ENCODE measurements at regions not wholly inside any gene's neighbourhood (a gene's known extent, or its start where the extent isn't known, plus 50 kb on each side); places are given as distances from the start of the nearest gene placed in this dataset.

GRCh38 chr3:64958199-64958843 is 270.5 kb upstream of the ADAMTS9 start:
- no peak for DNase-seq (ENCODE audit: low read depth in 1 of 2, low spot score in 2 of 2)
- H3K4me1 ChIP-seq (replicated peaks), result no peaks in the 10 kb centered on the region
- H3K9me3 ChIP-seq (replicated peaks), result no peaks in the 10 kb centered on the region
- H3K36me3 ChIP-seq, result no peaks in the 10 kb centered on the region
- no peak overlapping the region for H3K27ac ChIP-seq
- no peaks in the 10 kb centered on the region for H3K27me3 ChIP-seq (replicated peaks)
- no peak overlapping the region for H3K4me3 ChIP-seq

GRCh38 chr3:64957408-64958198 is 269.8 kb upstream of the ADAMTS9 start:
- no peak for DNase-seq (ENCODE audit: low read depth in 1 of 2, low spot score in 2 of 2)
- H3K4me1 ChIP-seq (replicated peaks), result no peaks in the 10 kb centered on the region
- H3K36me3 ChIP-seq, result no peaks in the 10 kb centered on the region
- no peaks in the 10 kb centered on the region for H3K27me3 ChIP-seq (replicated peaks)
- H3K27ac ChIP-seq, result no peak overlapping the region
- no peaks in the 10 kb centered on the region for H3K9me3 ChIP-seq (replicated peaks)
- no peak overlapping the region for H3K4me3 ChIP-seq

- Histone ChIP-seq H3K27ac (no peak overlapping the region), H3K4me3 (no peak overlapping the region), H3K9me3 (replicated peaks) (no peaks in the 10 kb centered on the region), H3K36me3 (no peaks in the 10 kb centered on the region), H3K4me1 (replicated peaks) (no peaks in the 10 kb centered on the region), H3K27me3 (replicated peaks) (no peaks in the 10 kb centered on the region)
- no peak for DNase-seq (ENCODE audit: low read depth in 1 of 2, low spot score in 2 of 2)
Measured at GRCh38 chr3:64956711-64957325, 269.0 kb upstream of the ADAMTS9 start.

GRCh38 chr3:64954995-64955636 is 267.3 kb upstream of the ADAMTS9 start:
- DNase-seq (ENCODE audit: low read depth in 1 of 2, low spot score in 2 of 2), result no peak
- Histone ChIP-seq H3K9me3 (replicated peaks) (no peaks in the 10 kb centered on the region), H3K4me3 (no peak overlapping the region), H3K27ac (no peak overlapping the region), H3K4me1 (replicated peaks) (no peaks in the 10 kb centered on the region), H3K27me3 (replicated peaks) (no peaks in the 10 kb centered on the region), H3K36me3 (no peaks in the 10 kb centered on the region)

GRCh38 chr3:64945171-64945729 is 257.4 kb upstream of the ADAMTS9 start:
- DNase-seq (ENCODE audit: low read depth in 1 of 2, low spot score in 2 of 2), result no peak
- H3K4me1 ChIP-seq (replicated peaks), result no peaks in the 10 kb centered on the region
- H3K27me3 ChIP-seq (replicated peaks), result no peaks in the 10 kb centered on the region
- no peaks in the 10 kb centered on the region for H3K36me3 ChIP-seq
- H3K27ac ChIP-seq, result no peak overlapping the region
- no peak overlapping the region for H3K4me3 ChIP-seq
- no peaks in the 10 kb centered on the region for H3K9me3 ChIP-seq (replicated peaks)

- Histone ChIP-seq H3K27me3 (replicated peaks) (no peaks in the 10 kb centered on the region), H3K27ac (no peak overlapping the region), H3K9me3 (replicated peaks) (no peaks in the 10 kb centered on the region), H3K36me3 (no peaks in the 10 kb centered on the region), H3K4me1 (replicated peaks) (no peaks in the 10 kb centered on the region), H3K4me3 (no peak overlapping the region)
- DNase-seq (ENCODE audit: low read depth in 1 of 2, low spot score in 2 of 2), result no peak
Measured at GRCh38 chr3:64943866-64944265, 256.1 kb upstream of the ADAMTS9 start.

GRCh38 chr3:64940596-64941348 is 253.0 kb upstream of the ADAMTS9 start:
- DNase-seq (ENCODE audit: low read depth in 1 of 2, low spot score in 2 of 2), result no peak
- H3K36me3 ChIP-seq, result no peaks in the 10 kb centered on the region
- no peak overlapping the region for H3K4me3 ChIP-seq
- H3K4me1 ChIP-seq (replicated peaks), result no peaks in the 10 kb centered on the region
- H3K27me3 ChIP-seq (replicated peaks), result no peaks in the 10 kb centered on the region
- H3K9me3 ChIP-seq (replicated peaks), result no peaks in the 10 kb centered on the region
- no peak overlapping the region for H3K27ac ChIP-seq

GRCh38 chr3:64939747-64940450 is 252.1 kb upstream of the ADAMTS9 start:
- H3K27ac ChIP-seq, result no peak overlapping the region
- H3K36me3 ChIP-seq, result no peaks in the 10 kb centered on the region
- H3K9me3 ChIP-seq (replicated peaks), result no peaks in the 10 kb centered on the region
- no peaks in the 10 kb centered on the region for H3K27me3 ChIP-seq (replicated peaks)
- no peak for DNase-seq (ENCODE audit: low read depth in 1 of 2, low spot score in 2 of 2)
- H3K4me3 ChIP-seq, result no peak overlapping the region
- no peaks in the 10 kb centered on the region for H3K4me1 ChIP-seq (replicated peaks)

GRCh38 chr3:64939309-64939708 is 251.5 kb upstream of the ADAMTS9 start:
- Histone ChIP-seq H3K27me3 (replicated peaks) (no peaks in the 10 kb centered on the region), H3K27ac (no peak overlapping the region), H3K9me3 (replicated peaks) (no peaks in the 10 kb centered on the region), H3K4me3 (no peak overlapping the region), H3K36me3 (no peaks in the 10 kb centered on the region), H3K4me1 (replicated peaks) (no peaks in the 10 kb centered on the region)
- no peak for DNase-seq (ENCODE audit: low read depth in 1 of 2, low spot score in 2 of 2)

GRCh38 chr3:64936556-64936955 is 248.8 kb upstream of the ADAMTS9 start:
- DNase-seq (ENCODE audit: low read depth in 1 of 2, low spot score in 2 of 2), result no peak
- no peaks in the 10 kb centered on the region for H3K4me1 ChIP-seq (replicated peaks)
- H3K27ac ChIP-seq, result no peak overlapping the region

GRCh38 chr3:64935971-64936370 is 248.2 kb upstream of the ADAMTS9 start:
- H3K4me1 ChIP-seq (replicated peaks), result no peaks in the 10 kb centered on the region
- DNase-seq (ENCODE audit: low read depth in 1 of 2, low spot score in 2 of 2), result no peak
- H3K36me3 ChIP-seq, result no peaks in the 10 kb centered on the region
- no peaks in the 10 kb centered on the region for H3K27me3 ChIP-seq (replicated peaks)
- no peaks in the 10 kb centered on the region for H3K9me3 ChIP-seq (replicated peaks)
- H3K27ac ChIP-seq, result no peak overlapping the region
- no peak overlapping the region for H3K4me3 ChIP-seq

More at GRCh38 chr3:64936556-64936955, 248.8 kb upstream of the ADAMTS9 start:
- Histone ChIP-seq H3K4me3 (no peak overlapping the region), H3K36me3 (no peaks in the 10 kb centered on the region), H3K9me3 (replicated peaks) (no peaks in the 10 kb centered on the region), H3K27me3 (replicated peaks) (no peaks in the 10 kb centered on the region)

GRCh38 chr3:64932666-64933342 is 245.0 kb upstream of the ADAMTS9 start:
- no peaks in the 10 kb centered on the region for H3K4me1 ChIP-seq (replicated peaks)
- H3K4me3 ChIP-seq, result no peak overlapping the region
- no peak overlapping the region for H3K27ac ChIP-seq
- no peak for DNase-seq (ENCODE audit: low read depth in 1 of 2, low spot score in 2 of 2)
- H3K9me3 ChIP-seq (replicated peaks), result no peaks in the 10 kb centered on the region
- H3K27me3 ChIP-seq (replicated peaks), result no peaks in the 10 kb centered on the region
- no peaks in the 10 kb centered on the region for H3K36me3 ChIP-seq

Measured in SJSA1 (cell line).